Activated CD4-positive, alpha-beta T cell treated with anti-CD3 and anti-CD28 coated beads for 36 hours (primary cell): ENCODE measurements at regions not wholly inside any gene's neighbourhood (a gene's known extent, or its start where the extent isn't known, plus 50 kb on each side); places are given as distances from the start of the nearest gene placed in this dataset.

ENCODE experiments used
- ATAC-seq: fragments of 200-7000 bp; cut with Tn5 transposase; one replicate; pipeline ENCODE4 v1.10.0; 2021; ENCODE audit warnings: mild to moderate bottlenecking, moderate library complexity
- CTCF ChIA-PET: fragments of 350-600 bp; sonication (Branson Sonifier 250); formaldehyde crosslinking; loops from one replicate; lab custom pipeline; 2021; ENCODE audit warnings: antibody characterized with exemption; lab: Charles Lee
- POLR2A ChIA-PET: fragments of 350-600 bp; sonication (Branson Sonifier 250); formaldehyde crosslinking; loops from one replicate; lab custom pipeline; 2021; ENCODE audit warnings: antibody characterized with exemption, inconsistent platforms; lab: Charles Lee
- DNase-seq: peaks from one replicate; pipeline ENCODE4 v3.0.0-alpha.2; 2020
- H3K27ac Mint-ChIP-seq: one replicate; pipeline ENCODE4 v1.8.0; 2021; ENCODE audit warnings: mixed read lengths
- H3K27me3 Mint-ChIP-seq: one replicate; pipeline ENCODE4 v1.8.0; 2021; ENCODE audit warnings: mixed read lengths
- H3K36me3 Mint-ChIP-seq: one replicate; pipeline ENCODE4 v1.8.0; 2021; ENCODE audit warnings: low read depth, mixed read lengths
- H3K4me1 Mint-ChIP-seq: one replicate; pipeline ENCODE4 v1.8.0; 2021; ENCODE audit warnings: mixed read lengths
- H3K4me3 Mint-ChIP-seq: one replicate; pipeline ENCODE4 v1.8.0; 2021; ENCODE audit warnings: mild to moderate bottlenecking, moderate library complexity, mixed read lengths
- H3K9me3 Mint-ChIP-seq: one replicate; pipeline ENCODE4 v1.8.0; 2021; ENCODE audit warnings: low read depth, mixed read lengths
- intact Hi-C, 2 experiments: fragments of 100-400 bp; cut with DNase I in 1 of 2; cut with micrococcal nuclease in 1 of 2; formaldehyde crosslinking; loops; one replicate each; pipeline versions ENCODE4 v1.14.2 to v1.15.1; 2022 to 2024; cut with DNase I, micrococcal nuclease

- DNase-seq (no peak), ATAC-seq (no peak)
- H3K27ac Mint-ChIP-seq: no peak overlapping the region
- POLR2A ChIA-PET: no interaction called here
- H3K4me3 Mint-ChIP-seq: no peak overlapping the region
- no peaks in the 10 kb centered on the region for H3K27me3 Mint-ChIP-seq
- no peaks in the 10 kb centered on the region for H3K9me3 Mint-ChIP-seq
- CTCF ChIA-PET: interaction anchor here (0.6 kb wide), 1 partner anchor 266 kb away, joined by 3 read pairs; no protein-coding TSS in a partner anchor
- intact Hi-C loops: no loop called here
- no peaks in the 10 kb centered on the region for H3K4me1 Mint-ChIP-seq
- no peaks in the 10 kb centered on the region for H3K36me3 Mint-ChIP-seq
Observed at GRCh38 chr12:92628476-92628875, 74.3 kb upstream of the PLEKHG7 start.

- intact Hi-C loops: no loop called here
Observed at GRCh38 chr12:92627511-92627910, 75.3 kb upstream of the PLEKHG7 start.

DNA sequence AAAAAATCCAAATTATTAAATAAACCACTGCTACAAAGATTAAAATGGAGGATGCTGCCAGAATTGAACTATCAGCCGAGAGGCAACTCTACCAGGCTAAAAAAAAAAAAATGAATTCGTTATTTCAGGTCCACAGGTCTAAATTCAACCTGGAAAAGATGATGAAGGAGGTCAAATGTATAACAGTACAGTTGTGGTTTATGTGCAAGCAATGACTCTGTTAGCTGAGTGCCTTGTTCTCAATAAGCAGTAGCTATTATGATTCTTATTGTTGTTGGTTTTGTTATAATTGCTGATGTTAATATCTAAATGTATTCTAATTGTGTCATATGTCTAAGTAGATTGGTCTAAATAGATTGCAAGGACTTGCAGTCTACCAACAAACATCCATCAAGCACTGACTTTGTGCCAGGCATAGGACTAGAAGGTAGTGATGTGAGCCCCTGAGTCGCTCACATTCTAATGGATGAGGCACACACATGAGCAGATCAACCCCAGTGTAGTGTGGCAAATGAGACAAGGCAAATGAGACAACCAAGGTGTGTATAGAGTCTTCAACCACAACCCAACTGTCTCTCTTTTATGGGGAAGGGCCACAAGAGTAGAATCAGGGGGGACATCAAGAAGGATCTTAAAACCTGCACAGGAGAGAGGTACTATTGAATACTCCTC is 77.0 kb upstream of the PLEKHG7 start:
- Mint-ChIP-seq H3K4me1 (no peaks in the 10 kb centered on the region), H3K27ac (no peak overlapping the region), H3K36me3 (no peaks in the 10 kb centered on the region), H3K27me3 (no peaks in the 10 kb centered on the region), H3K9me3 (peaks cover 3% of the 10 kb centered on the region), H3K4me3 (no peak overlapping the region)
- ATAC-seq (no peak), DNase-seq (no peak)
- ChIA-PET CTCF (no interaction called here), POLR2A (no interaction called here)
- intact Hi-C loops: no loop called here

More at GRCh38 chr12:92627511-92627910, 75.3 kb upstream of the PLEKHG7 start:
- H3K36me3 Mint-ChIP-seq: no peaks in the 10 kb centered on the region
- POLR2A ChIA-PET: no interaction called here
- no peaks in the 10 kb centered on the region for H3K27me3 Mint-ChIP-seq
- CTCF ChIA-PET: no interaction called here
- no peak overlapping the region for H3K27ac Mint-ChIP-seq
- H3K4me3 Mint-ChIP-seq: no peak overlapping the region
- DNase-seq (no peak), ATAC-seq (no peak)
- no peaks in the 10 kb centered on the region for H3K9me3 Mint-ChIP-seq
- no peaks in the 10 kb centered on the region for H3K4me1 Mint-ChIP-seq

GRCh38 chr12:92624236-92624635 is 78.6 kb upstream of the PLEKHG7 start:
- CTCF ChIA-PET: no interaction called here
- Mint-ChIP-seq H3K27ac (no peak overlapping the region), H3K4me1 (no peaks in the 10 kb centered on the region), H3K9me3 (peaks cover 3% of the 10 kb centered on the region), H3K36me3 (no peaks in the 10 kb centered on the region), H3K27me3 (no peaks in the 10 kb centered on the region), H3K4me3 (no peak overlapping the region)
- DNase-seq (no peak), ATAC-seq (no peak)
- POLR2A ChIA-PET: no interaction called here
- intact Hi-C loops: no loop called here

DNA sequence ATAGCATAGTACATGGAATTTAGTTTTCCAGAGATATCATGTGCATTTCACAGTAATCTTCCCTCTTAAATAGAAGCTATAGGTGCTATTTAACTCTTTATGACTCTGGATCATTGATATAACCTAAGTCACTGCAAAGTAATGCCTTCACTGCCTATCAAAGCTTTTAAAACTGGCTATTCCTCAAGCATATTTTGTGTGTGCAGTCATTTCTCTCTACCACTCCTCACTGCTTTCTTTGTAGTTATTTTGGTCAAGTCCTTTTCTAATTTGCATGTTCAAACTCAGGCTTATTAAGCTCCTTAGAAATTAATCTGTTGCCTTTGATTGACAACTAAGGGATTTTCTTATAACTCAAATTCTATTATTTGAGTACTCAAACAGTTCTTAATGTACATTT is 79.4 kb upstream of the PLEKHG7 start:
- Mint-ChIP-seq H3K36me3 (no peaks in the 10 kb centered on the region), H3K4me3 (no peak overlapping the region), H3K9me3 (peaks cover 3% of the 10 kb centered on the region), H3K27me3 (no peaks in the 10 kb centered on the region), H3K27ac (no peak overlapping the region), H3K4me1 (no peaks in the 10 kb centered on the region)
- ChIA-PET POLR2A (no interaction called here), CTCF (interaction anchor here (0.6 to 0.7 kb wide), 2 partner anchors 12 to 218 kb away, joined by 4 read pairs; no protein-coding TSS in a partner anchor)
- ATAC-seq (no peak), DNase-seq (no peak)
- intact Hi-C loops: no loop called here

- DNase-seq: no peak
- intact Hi-C loops: no loop called here
- H3K27ac Mint-ChIP-seq: no peak overlapping the region
- H3K4me3 Mint-ChIP-seq: no peak overlapping the region
- ATAC-seq: no peak
- CTCF ChIA-PET: interaction anchor here (0.8 kb wide), 1 partner anchor 33 kb away, joined by 3 read pairs; no protein-coding TSS in a partner anchor
- H3K27me3 Mint-ChIP-seq: no peaks in the 10 kb centered on the region
- POLR2A ChIA-PET: no interaction called here
- H3K9me3 Mint-ChIP-seq: peaks cover 3% of the 10 kb centered on the region
- no peaks in the 10 kb centered on the region for H3K36me3 Mint-ChIP-seq
- no peaks in the 10 kb centered on the region for H3K4me1 Mint-ChIP-seq
Observed at GRCh38 chr12:92621833-92622232, 81.0 kb upstream of the PLEKHG7 start.

DNA sequence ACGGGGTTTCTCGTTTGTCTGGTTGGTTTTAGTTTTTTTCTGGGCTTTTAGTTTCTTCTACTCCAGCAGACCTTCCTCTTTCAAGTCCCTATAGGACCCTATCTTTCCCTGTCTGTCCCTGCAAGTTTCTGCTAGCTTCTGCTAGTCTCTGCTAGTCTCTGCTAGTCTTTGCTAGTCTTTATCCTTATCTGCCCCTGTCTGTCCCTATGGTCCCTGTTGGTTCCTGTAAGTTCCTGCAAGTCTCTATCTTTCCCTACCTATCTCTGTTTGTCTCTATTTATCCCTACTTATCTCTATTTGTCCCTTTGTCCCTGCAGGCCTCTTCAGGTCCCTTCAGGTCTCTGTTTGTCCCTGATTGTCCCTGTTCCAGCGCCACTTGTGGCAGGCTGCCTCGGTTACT is 81.5 kb upstream of the PLEKHG7 start:
- H3K4me3 Mint-ChIP-seq: no peak overlapping the region
- no peaks in the 10 kb centered on the region for H3K27me3 Mint-ChIP-seq
- H3K27ac Mint-ChIP-seq: no peak overlapping the region
- POLR2A ChIA-PET: no interaction called here
- peaks cover 3% of the 10 kb centered on the region for H3K9me3 Mint-ChIP-seq
- CTCF ChIA-PET: interaction anchor here (0.8 kb wide), 1 partner anchor 32 kb away, joined by 3 read pairs; no protein-coding TSS in a partner anchor
- no peak for DNase-seq
- H3K36me3 Mint-ChIP-seq: no peaks in the 10 kb centered on the region
- H3K4me1 Mint-ChIP-seq: no peaks in the 10 kb centered on the region
- ATAC-seq: no peak
- intact Hi-C loops: no loop called here

GRCh38 chr12:92619730-92620684 is 82.8 kb upstream of the PLEKHG7 start:
- Mint-ChIP-seq H3K4me3 (no peak overlapping the region), H3K27me3 (no peaks in the 10 kb centered on the region), H3K27ac (no peak overlapping the region), H3K4me1 (no peaks in the 10 kb centered on the region), H3K36me3 (no peaks in the 10 kb centered on the region), H3K9me3 (peaks cover 3% of the 10 kb centered on the region)
- intact Hi-C loops: loop anchor here in 1 of 2 experiments (2.0 kb wide), 1 partner anchor 13 kb away; no protein-coding TSS in a partner anchor
- ChIA-PET CTCF (no interaction called here), POLR2A (no interaction called here)
- ATAC-seq: no peak
- DNase-seq: no peak

- ATAC-seq (no peak), DNase-seq (no peak)
- Mint-ChIP-seq H3K27ac (no peak overlapping the region), H3K27me3 (no peaks in the 10 kb centered on the region), H3K4me3 (no peak overlapping the region), H3K4me1 (no peaks in the 10 kb centered on the region), H3K9me3 (peaks cover 3% of the 10 kb centered on the region), H3K36me3 (no peaks in the 10 kb centered on the region)
- CTCF ChIA-PET: no interaction called here
- intact Hi-C loops: loop anchor here in 1 of 2 experiments (2.0 kb wide), 1 partner anchor 14 kb away; no protein-coding TSS in a partner anchor
- POLR2A ChIA-PET: no interaction called here
Observed at GRCh38 chr12:92619026-92619425, 83.8 kb upstream of the PLEKHG7 start.

- no peak overlapping the region for H3K27ac Mint-ChIP-seq
- H3K27me3 Mint-ChIP-seq: no peaks in the 10 kb centered on the region
- no peak for ATAC-seq
- H3K4me3 Mint-ChIP-seq: no peak overlapping the region
- no peaks in the 10 kb centered on the region for H3K9me3 Mint-ChIP-seq
- no peaks in the 10 kb centered on the region for H3K36me3 Mint-ChIP-seq
- ChIA-PET POLR2A (no interaction called here), CTCF (interaction anchor here (0.6 to 1.6 kb wide), 6 partner anchors 30 to 318 kb away, joined by 3 to 10 read pairs (median 4); no protein-coding TSS in a partner anchor)
- H3K4me1 Mint-ChIP-seq: peaks cover 10% of the 10 kb centered on the region
- intact Hi-C loops: no loop called here
- DNase-seq: no peak
Observed at GRCh38 chr12:92615703-92616102, 87.1 kb upstream of the PLEKHG7 start.

GRCh38 chr12:92615086-92615485 is 87.7 kb upstream of the PLEKHG7 start:
- intact Hi-C loops: no loop called here
- Mint-ChIP-seq H3K27me3 (no peaks in the 10 kb centered on the region), H3K9me3 (no peaks in the 10 kb centered on the region), H3K4me1 (peaks cover 10% of the 10 kb centered on the region), H3K4me3 (no peak overlapping the region), H3K27ac (no peak overlapping the region), H3K36me3 (no peaks in the 10 kb centered on the region)
- ChIA-PET POLR2A (interaction anchor here (0.5 kb wide), 1 partner anchor 17 kb away, joined by 3 read pairs; no protein-coding TSS in a partner anchor), CTCF (interaction anchor here (0.8 to 1.6 kb wide), 6 partner anchors 30 to 371 kb away, joined by 3 to 10 read pairs (median 4); no protein-coding TSS in a partner anchor)
- DNase-seq: no peak
- no peak for ATAC-seq
